ENCODE measurements at regions not wholly inside any gene's neighbourhood (a gene's known extent, or its start where the extent isn't known, plus 50 kb on each side); places are given as distances from the start of the nearest gene placed in this dataset.

- no peaks in the 10 kb centered on the region for H3K9me3 ChIP-seq (replicated peaks; ENCODE audit: control insufficient read depth, insufficient read depth, low read length)
- ChIA-PET POLR2A (no interaction called here), CTCF (no interaction called here)
- H3K79me2 ChIP-seq (ENCODE audit: control insufficient read depth, insufficient read depth, low read length): no peaks in the 10 kb centered on the region
- DNase-seq (ENCODE audit: low read depth, low spot score) (no peak), FAIRE-seq (no peak)
- H3K27me3 ChIP-seq (ENCODE audit: control insufficient read depth in 2 of 2, insufficient read depth in 2 of 2, low read length in 2 of 2): no peaks in the 10 kb centered on the region
- no peak overlapping the region for H3K4me3 ChIP-seq (replicated peaks in 1 of 3; ENCODE audit: insufficient read depth in 1 of 3, low read depth in 1 of 3, low read length in 3 of 3)
- intact Hi-C loops (cut with micrococcal nuclease): no loop called here
- H3K9me1 ChIP-seq (replicated peaks; ENCODE audit: control insufficient read depth, extremely low read depth, insufficient read depth, low read length): no peaks in the 10 kb centered on the region
- H3K4me1 ChIP-seq (ENCODE audit: control insufficient read depth, extremely low read depth, insufficient read depth, low read length): no peaks in the 10 kb centered on the region
- H3K9ac ChIP-seq (replicated peaks; ENCODE audit: extremely low read depth, insufficient read depth, low read length): no peak overlapping the region
- H3K4me2 ChIP-seq (ENCODE audit: insufficient read depth, low read length): no peak overlapping the region
- BruUV-seq (replicated peaks): no TSS peak
- dilution Hi-C loops (cut with MboI; ENCODE audit: extremely low pct_ligation_motif_present, low sequenced_read_pairs): no loop called here
- H2AFZ ChIP-seq (ENCODE audit: low read depth, low read length): no peak overlapping the region
- H3K36me3 ChIP-seq (ENCODE audit: control insufficient read depth in 2 of 2, extremely low read depth in 1 of 2, insufficient read depth in 2 of 2, low read length in 2 of 2): no peaks in the 10 kb centered on the region
- TF ChIP-seq GATA2 (IDR thresholded peaks at IDR 0.05; ENCODE audit: insufficient read depth, insufficient read length, low read depth, low read length) (no peak), EZH2 (IDR thresholded peaks at IDR 0.05; ENCODE audit: borderline replicate concordance, low read depth, low read length, severe bottlenecking) (no peak), POLR2A (IDR thresholded peaks at IDR 0.05; ENCODE audit: low read depth, low read length) (no peak), FOS (IDR thresholded peaks at IDR 0.05; ENCODE audit: borderline replicate concordance, insufficient read depth, low read length) (no peak), JUN (IDR thresholded peaks at IDR 0.05; ENCODE audit: borderline replicate concordance, insufficient read depth, insufficient read length, low read depth) (no peak), MYC (IDR thresholded peaks at IDR 0.05; ENCODE audit: low read depth, low read length) (no peak), MAX (IDR thresholded peaks at IDR 0.05; ENCODE audit: insufficient read depth, insufficient read length) (no peak), POLR2AphosphoS5 (IDR thresholded peaks at IDR 0.05; ENCODE audit: insufficient read depth, low read depth, low read length) (no peak)
- TF ChIP-seq, protein P1, sequence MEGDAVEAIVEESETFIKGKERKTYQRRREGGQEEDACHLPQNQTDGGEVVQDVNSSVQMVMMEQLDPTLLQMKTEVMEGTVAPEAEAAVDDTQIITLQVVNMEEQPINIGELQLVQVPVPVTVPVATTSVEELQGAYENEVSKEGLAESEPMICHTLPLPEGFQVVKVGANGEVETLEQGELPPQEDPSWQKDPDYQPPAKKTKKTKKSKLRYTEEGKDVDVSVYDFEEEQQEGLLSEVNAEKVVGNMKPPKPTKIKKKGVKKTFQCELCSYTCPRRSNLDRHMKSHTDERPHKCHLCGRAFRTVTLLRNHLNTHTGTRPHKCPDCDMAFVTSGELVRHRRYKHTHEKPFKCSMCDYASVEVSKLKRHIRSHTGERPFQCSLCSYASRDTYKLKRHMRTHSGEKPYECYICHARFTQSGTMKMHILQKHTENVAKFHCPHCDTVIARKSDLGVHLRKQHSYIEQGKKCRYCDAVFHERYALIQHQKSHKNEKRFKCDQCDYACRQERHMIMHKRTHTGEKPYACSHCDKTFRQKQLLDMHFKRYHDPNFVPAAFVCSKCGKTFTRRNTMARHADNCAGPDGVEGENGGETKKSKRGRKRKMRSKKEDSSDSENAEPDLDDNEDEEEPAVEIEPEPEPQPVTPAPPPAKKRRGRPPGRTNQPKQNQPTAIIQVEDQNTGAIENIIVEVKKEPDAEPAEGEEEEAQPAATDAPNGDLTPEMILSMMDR (IDR thresholded peaks at IDR 0.05; ENCODE audit: extremely low read depth in 1 of 2, insufficient read depth in 1 of 2, low read depth in 1 of 2, low read length in 2 of 2): no peak
- H4K20me1 ChIP-seq (replicated peaks; ENCODE audit: control insufficient read depth, extremely low read depth, insufficient read depth, low read length): no peaks in the 10 kb centered on the region
- H3K27ac ChIP-seq (ENCODE audit: insufficient read depth, low read depth, low read length): no peak overlapping the region
These were observed 1222.3 kb upstream of the SEL1L start for GRCh38 chr14:82755923-82756322.
